ENCODE measurements at regions not wholly inside any gene's neighbourhood (a gene's known extent, or its start where the extent isn't known, plus 50 kb on each side); places are given as distances from the start of the nearest gene placed in this dataset.

GRCh38 chr2:198411936-198412335, 607.5 kb downstream of the PLCL1 start (continued):
- no peak for TF ChIP-seq FOXP4 (CRISPR knock-in tag; IDR thresholded peaks at IDR 0.05)
- no peak for TF ChIP-seq GTF2I (CRISPR knock-in tag; conservative IDR thresholded peaks at IDR 0.05)
- no peak for TF ChIP-seq ERG (CRISPR knock-in tag; IDR thresholded peaks at IDR 0.05)

GRCh38 chr2:198408171-198408570, 603.8 kb downstream of the PLCL1 start:
- ATAC-seq (no peak), DNase-seq (ENCODE audit: low spot score) (no peak)
- no peaks in the 10 kb centered on the region for H3K36me3 Mint-ChIP-seq
- H3K27ac Mint-ChIP-seq, result no peak overlapping the region
- no peaks in the 10 kb centered on the region for H3K4me1 Mint-ChIP-seq
- H3K9me3 Mint-ChIP-seq, result no peaks in the 10 kb centered on the region
- no peak for TF ChIP-seq NR2C2 (CRISPR knock-in tag; IDR thresholded peaks at IDR 0.05)
- no peak for TF ChIP-seq ETV6 (CRISPR knock-in tag; IDR thresholded peaks at IDR 0.05)
- no peak for TF ChIP-seq MXD4 (CRISPR knock-in tag; IDR thresholded peaks at IDR 0.05; ENCODE audit: borderline replicate concordance)
- ChIA-PET CTCF (no interaction called here), POLR2A (no interaction called here)
- no peaks in the 10 kb centered on the region for H3K27me3 Mint-ChIP-seq (ENCODE audit: low read depth)
- H3K4me3 Mint-ChIP-seq, result no peak overlapping the region

GRCh38 chr2:198405311-198405710, 600.9 kb downstream of the PLCL1 start:
- no peak for TF ChIP-seq STAT6 (CRISPR knock-in tag; conservative IDR thresholded peaks at IDR 0.05; ENCODE audit: low read depth)
- no peak for TF ChIP-seq ARID4B (CRISPR knock-in tag; IDR thresholded peaks at IDR 0.05; ENCODE audit: borderline replicate concordance)
- Mint-ChIP-seq H3K4me3 (no peak overlapping the region), H3K36me3 (no peaks in the 10 kb centered on the region), H3K27ac (no peak overlapping the region), H3K9me3 (no peaks in the 10 kb centered on the region), H3K4me1 (no peaks in the 10 kb centered on the region), H3K27me3 (ENCODE audit: low read depth) (no peaks in the 10 kb centered on the region)
- no peak for ATAC-seq
- no peak for DNase-seq (ENCODE audit: low spot score)
- ChIA-PET POLR2A (no interaction called here), CTCF (no interaction called here)

GRCh38 chr2:198401644-198402043, 597.3 kb downstream of the PLCL1 start:
- ATAC-seq (no peak), DNase-seq (ENCODE audit: low spot score) (no peak)
- Mint-ChIP-seq H3K27ac (no peak overlapping the region), H3K9me3 (no peaks in the 10 kb centered on the region), H3K27me3 (ENCODE audit: low read depth) (no peaks in the 10 kb centered on the region), H3K4me1 (no peaks in the 10 kb centered on the region), H3K4me3 (no peak overlapping the region), H3K36me3 (no peaks in the 10 kb centered on the region)
- CTCF ChIA-PET, result no interaction called here
- POLR2A ChIA-PET, result no interaction called here
- no peak for TF ChIP-seq CREB1 (CRISPR knock-in tag; IDR thresholded peaks at IDR 0.05)
- TF ChIP-seq FOXK1 (CRISPR knock-in tag; IDR thresholded peaks at IDR 0.05), result no peak
- TF ChIP-seq ZNF317 (CRISPR knock-in tag; IDR thresholded peaks at IDR 0.05; ENCODE audit: borderline replicate concordance, low read depth), result no peak
- no peak for TF ChIP-seq GRHL2 (CRISPR knock-in tag; IDR thresholded peaks at IDR 0.05; ENCODE audit: insufficient replicate concordance, severe bottlenecking)
- TF ChIP-seq HMGA2 (CRISPR knock-in tag; IDR thresholded peaks at IDR 0.05), result no peak
- TF ChIP-seq ZNF396 (CRISPR knock-in tag; IDR thresholded peaks at IDR 0.05; ENCODE audit: borderline replicate concordance), result no peak
- TF ChIP-seq ZBTB43 (CRISPR knock-in tag; IDR thresholded peaks at IDR 0.05), result no peak
- no peak for TF ChIP-seq ERG (CRISPR knock-in tag; IDR thresholded peaks at IDR 0.05)
- TF ChIP-seq PRRX2 (CRISPR knock-in tag; IDR thresholded peaks at IDR 0.05), result no peak
- TF ChIP-seq IRF2 (CRISPR knock-in tag; IDR thresholded peaks at IDR 0.05; ENCODE audit: borderline replicate concordance, low read depth), result no peak

Data from WTC11 (cell line).